GM19324 (cell line): ENCODE measurements at regions not wholly inside any gene's neighbourhood (a gene's known extent, or its start where the extent isn't known, plus 50 kb on each side); places are given as distances from the start of the nearest gene placed in this dataset.

Experiments
- ATAC-seq: cut with Tn5 transposase; IDR thresholded peaks from one replicate; pipeline ENCODE4 v1.9.1; 2021; ENCODE audit warnings: mild to moderate bottlenecking, moderate library complexity; ENCODE audit not compliant: unreplicated experiment, low FRiP score

GRCh38 chr14:55927028-55927427 lies 191.2 kb upstream of the PELI2 start:
- ATAC-seq = no peak

- no peak for ATAC-seq
Observed at GRCh38 chr14:55928276-55928675, 189.9 kb upstream of the PELI2 start.

DNA sequence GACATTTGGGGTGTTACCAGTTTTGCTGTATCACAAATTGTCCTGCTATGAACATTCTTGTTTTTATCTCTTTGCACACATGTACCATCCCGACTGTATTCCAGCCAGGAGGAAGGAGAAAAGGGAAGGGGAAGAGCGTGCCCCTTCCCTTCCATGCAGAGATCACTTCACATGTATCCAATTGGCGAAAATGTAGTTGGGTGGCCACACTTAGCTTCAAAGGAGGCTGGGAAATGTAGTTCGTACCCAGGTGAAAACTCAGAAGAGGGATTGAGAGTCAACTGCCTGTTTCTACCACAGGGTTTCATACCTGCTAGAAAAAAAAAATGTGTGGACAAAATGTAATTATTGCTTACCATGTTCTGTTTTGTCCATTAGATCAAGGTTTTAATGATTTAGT lies 189.1 kb upstream of the PELI2 start:
- no peak for ATAC-seq

- no peak for ATAC-seq
Observed at GRCh38 chr14:55930016-55930784, 188.0 kb upstream of the PELI2 start.

- no peak for ATAC-seq
Observed at GRCh38 chr14:55936691-55937090, 181.5 kb upstream of the PELI2 start.

DNA sequence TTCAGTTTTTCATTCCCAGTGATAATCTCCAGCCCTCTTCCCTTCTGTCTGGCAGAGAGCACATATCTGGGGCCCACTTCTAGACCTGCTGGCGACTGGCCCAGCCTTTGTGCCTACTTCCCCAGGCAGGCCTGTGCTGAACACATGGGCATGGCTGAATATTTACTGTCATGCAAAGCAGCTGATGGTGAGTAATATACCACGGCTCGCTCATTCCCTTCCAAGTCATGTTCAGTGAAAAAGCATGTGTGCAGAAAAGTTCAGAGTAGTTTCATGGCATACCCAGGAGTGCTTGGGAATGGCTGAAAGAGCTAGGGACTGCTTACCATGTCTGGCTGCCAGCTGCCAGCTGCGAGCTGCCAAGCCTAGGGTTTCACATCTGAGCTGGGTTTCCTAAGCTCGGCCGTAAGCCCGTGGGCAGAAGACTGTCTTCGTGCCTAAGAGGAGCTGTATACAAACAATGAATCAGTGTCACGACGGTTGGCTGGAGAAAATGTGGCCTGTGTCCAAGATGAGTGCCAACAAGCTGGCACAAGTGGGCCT lies 179.9 kb upstream of the PELI2 start:
- ATAC-seq = no peak

- no peak for ATAC-seq
Observed at GRCh38 chr14:55942076-55942654, 176.0 kb upstream of the PELI2 start.

- ATAC-seq = no peak
Observed at GRCh38 chr14:55942826-55943225, 175.4 kb upstream of the PELI2 start.

GRCh38 chr14:55944757-55945156 lies 173.5 kb upstream of the PELI2 start:
- no peak for ATAC-seq

GRCh38 chr14:55946231-55946630 lies 172.0 kb upstream of the PELI2 start:
- no peak for ATAC-seq

DNA sequence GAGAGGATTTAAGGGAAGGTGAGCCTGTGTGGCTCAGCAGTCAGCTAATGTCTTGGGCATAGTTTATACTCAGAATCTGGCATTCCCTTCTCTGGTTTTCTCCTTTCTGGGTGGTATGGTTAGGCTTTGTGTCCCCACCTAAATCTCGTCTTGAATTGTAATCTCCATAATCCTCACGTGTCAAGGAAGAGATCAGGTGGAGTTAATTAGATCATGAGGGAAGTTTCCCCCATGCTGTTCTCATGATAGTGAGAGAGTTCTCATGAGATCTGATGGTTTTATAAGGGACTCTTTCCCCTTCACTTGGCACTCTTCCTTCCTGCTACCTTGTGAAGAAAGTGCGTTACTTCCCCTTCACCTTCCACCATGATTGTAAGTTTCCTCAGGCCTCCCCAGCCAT lies 169.8 kb upstream of the PELI2 start:
- ATAC-seq = no peak

DNA sequence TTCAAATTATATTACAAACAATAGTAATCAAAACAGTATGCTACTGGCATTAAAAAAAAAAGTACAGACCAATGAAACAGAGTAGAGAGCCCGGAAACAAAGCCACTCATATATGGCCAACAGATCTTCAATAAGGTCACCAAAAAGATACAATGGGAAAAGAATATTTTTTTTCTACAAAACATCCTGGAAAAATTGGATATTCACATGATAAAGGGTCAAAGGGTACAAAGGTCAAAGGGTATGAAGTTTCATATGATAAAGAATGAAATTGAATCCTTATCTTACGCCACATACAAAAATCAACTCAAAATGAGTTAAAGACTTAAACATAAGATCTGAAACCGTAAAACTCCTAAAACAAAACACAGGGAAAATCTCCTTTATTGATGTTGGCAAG lies 168.5 kb upstream of the PELI2 start:
- no peak for ATAC-seq

DNA sequence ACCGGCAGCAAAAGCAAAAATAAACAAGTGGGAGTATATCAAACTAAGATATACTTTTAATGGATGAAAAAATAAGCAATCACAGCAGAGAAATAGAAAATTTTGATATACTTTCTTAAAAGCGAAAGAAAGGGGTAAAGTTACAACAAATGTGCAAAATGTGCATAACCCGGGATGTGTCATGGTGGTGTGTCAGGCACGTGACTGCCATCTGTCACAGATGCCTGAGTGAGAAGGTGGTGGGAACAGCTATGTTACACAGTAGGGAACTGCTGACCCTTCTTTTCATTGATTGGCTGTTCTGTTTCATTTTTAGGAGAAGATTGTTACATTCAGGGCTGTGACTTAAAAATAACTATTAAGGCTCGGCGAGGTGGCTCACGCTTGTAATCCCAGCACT lies 168.1 kb upstream of the PELI2 start:
- ATAC-seq = no peak

DNA sequence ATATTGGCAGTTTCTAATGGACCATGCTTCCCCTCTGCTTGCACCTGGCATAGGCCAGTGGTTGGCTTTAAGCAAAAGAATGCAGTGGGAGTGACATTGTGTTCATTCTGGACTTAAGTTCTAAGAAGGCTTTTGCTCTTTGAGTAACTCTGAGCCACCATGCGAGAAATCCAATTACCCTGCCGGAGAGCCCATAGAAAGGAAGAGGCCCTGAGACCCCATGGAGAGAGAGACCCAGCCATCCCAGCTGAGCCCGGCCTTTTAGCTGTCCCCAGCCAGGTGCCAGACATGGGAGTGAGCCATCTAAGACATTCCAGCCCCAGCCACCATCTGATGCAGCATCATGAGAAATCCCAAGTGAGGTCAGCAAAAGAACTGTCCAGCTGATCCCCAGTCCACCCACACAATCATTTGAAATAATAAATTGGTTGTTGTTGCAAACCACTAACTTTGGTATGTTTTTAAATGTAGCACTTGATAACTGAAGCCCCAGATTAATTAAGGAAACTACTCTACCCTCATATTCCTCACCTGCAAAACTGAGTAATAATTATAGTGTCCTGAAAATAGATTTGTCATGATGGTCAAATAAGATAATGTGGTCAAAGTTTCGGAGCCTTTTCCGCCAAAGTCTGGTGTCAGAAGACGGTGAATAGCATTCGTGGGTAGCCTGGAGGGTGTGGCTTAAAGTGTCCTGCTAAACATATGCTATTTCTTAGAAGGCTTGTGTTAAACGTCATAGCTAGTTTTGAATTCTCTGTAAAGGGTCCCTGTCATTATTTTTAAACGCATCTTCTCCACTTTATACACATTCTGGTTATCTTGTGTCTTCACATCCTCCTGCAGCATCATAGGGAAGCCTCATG lies 166.6 kb upstream of the PELI2 start:
- ATAC-seq = no peak

DNA sequence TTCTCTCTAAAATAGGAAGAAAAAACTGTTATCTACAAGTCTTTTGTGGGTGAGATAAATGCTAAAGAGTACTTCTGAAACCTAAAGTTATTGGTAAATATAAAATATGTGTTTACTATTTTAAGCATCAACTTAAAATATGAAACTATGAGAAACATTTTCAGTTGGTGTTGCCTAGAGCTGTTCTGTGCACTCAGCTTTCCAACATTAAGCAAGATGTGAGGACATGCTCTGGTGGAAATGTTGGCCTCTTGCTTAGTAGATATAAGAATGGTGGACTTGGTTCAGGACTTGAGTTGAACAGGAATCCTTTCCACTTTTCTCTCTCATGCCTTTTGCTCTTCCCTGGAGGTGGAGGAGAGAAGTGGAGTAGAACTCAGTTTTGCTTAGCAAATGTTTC lies 164.1 kb upstream of the PELI2 start:
- no peak for ATAC-seq

GRCh38 chr14:55955175-55955574 lies 163.0 kb upstream of the PELI2 start:
- ATAC-seq = no peak

DNA sequence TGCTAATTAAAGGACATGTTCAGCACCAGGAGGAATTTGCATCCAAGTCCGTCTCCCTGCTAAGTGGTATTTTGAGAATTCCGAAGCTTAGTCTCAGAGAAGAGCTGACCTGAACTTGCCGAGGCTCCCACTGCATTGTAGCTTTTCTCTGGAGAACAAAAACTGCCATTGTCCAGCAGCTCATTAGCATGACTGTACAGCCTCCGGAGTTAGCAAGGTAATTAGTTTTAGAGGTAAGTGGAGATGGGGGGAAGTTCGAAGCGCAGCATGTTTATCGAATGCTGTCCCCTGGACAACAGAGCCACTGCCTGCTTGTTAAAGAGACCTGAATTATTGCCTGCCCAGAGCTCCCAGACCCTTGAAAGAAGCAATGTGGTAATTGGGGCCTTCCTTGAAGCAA lies 160.3 kb upstream of the PELI2 start:
- ATAC-seq = no peak

DNA sequence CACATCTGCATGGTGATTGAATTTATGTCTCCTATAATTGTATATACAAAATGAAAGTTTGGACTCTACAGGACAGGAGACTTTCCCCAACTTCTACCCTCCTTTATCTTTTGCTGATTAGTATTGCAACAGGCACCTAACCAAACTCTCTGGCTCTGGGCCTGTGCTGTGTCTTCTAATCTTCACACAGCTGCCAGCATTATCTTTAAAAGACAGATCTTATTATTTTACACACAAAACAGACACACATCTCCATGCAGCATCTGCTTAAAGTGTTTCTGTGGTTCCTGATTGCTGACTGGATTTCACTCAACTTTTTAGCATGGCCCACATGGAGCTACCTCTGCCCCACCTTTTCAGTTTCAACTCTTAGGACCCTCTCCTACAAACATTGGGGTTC lies 154.9 kb upstream of the PELI2 start:
- no peak for ATAC-seq

GRCh38 chr14:55964091-55964490 lies 154.1 kb upstream of the PELI2 start:
- no peak for ATAC-seq

DNA sequence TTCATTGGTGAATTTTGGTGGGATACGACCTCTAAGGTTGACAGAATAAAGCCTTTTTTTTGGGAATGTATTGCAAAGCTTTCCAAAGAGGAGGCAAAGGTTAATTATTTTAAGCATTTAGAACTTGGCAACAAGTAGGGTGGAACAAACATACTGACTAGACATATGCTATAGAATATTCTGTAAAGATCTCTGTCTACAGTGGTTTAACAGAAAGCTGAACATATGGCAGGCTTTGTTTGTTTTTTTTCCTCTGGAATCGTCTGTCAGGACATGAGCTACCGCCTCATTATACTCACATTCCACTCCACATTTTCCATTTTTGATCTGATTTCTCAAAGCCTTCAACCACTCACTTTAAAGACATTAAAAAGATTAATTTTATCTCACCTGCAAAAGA lies 153.4 kb upstream of the PELI2 start:
- ATAC-seq = no peak

GRCh38 chr14:55965851-55966250 lies 152.4 kb upstream of the PELI2 start:
- ATAC-seq = no peak
